Mesenchymal stem cell (in vitro differentiated cells and primary cell): ENCODE measurements at regions not wholly inside any gene's neighbourhood (a gene's known extent, or its start where the extent isn't known, plus 50 kb on each side); places are given as distances from the start of the nearest gene placed in this dataset.

Source experiments
- DNase-seq: peaks from one replicate; pipeline ENCODE4 v3.0.0-alpha.2; 2013
- H2AFZ ChIP-seq: one replicate; pipeline ENCODE4 v1.6.1; 2013; ENCODE audit warnings: low read depth, mild to moderate bottlenecking, control low read depth, inconsistent platforms, low read length, moderate library complexity
- H2AK5ac ChIP-seq: 2 replicates; pipeline ENCODE4 v1.6.1; 2013; ENCODE audit warnings: low read length, moderate library complexity, mild to moderate bottlenecking, inconsistent platforms; ENCODE audit not compliant: severe bottlenecking
- H2BK120ac ChIP-seq: one replicate; pipeline ENCODE4 v1.6.1; 2013; ENCODE audit warnings: low read depth, mild to moderate bottlenecking, inconsistent platforms, low read length, moderate library complexity
- H2BK12ac ChIP-seq, 2 experiments: one replicate each; pipeline ENCODE4 v1.6.1; 2013; ENCODE audit warnings: inconsistent platforms in 2 of 2, low read length in 2 of 2, mild to moderate bottlenecking in 2 of 2, moderate library complexity in 2 of 2, control low read depth in 1 of 2
- H2BK15ac ChIP-seq: one replicate; pipeline ENCODE4 v1.6.1; 2013; ENCODE audit warnings: mild to moderate bottlenecking, low read depth, inconsistent platforms; ENCODE audit not compliant: poor library complexity, severe bottlenecking
- H2BK5ac ChIP-seq: 2 replicates; pipeline ENCODE4 v1.6.1; 2013; ENCODE audit warnings: low read depth, mild to moderate bottlenecking, low read length, control low read depth, inconsistent platforms; ENCODE audit not compliant: poor library complexity, severe bottlenecking
- H3K14ac ChIP-seq, 2 experiments: one replicate each; pipeline ENCODE4 v1.6.1; 2013; ENCODE audit warnings: inconsistent platforms in 2 of 2, low read length in 2 of 2, control low read depth in 1 of 2, mild to moderate bottlenecking in 1 of 2, moderate library complexity in 1 of 2
- H3K18ac ChIP-seq, 2 experiments: one replicate each; pipeline ENCODE4 v1.6.1; 2013; ENCODE audit warnings: inconsistent platforms in 2 of 2, low read length in 2 of 2, control low read depth in 1 of 2, low read depth in 1 of 2, mild to moderate bottlenecking in 1 of 2
- H3K23ac ChIP-seq, 2 experiments: one replicate each; pipeline ENCODE4 v1.6.1; 2013; ENCODE audit warnings: inconsistent platforms in 2 of 2, low read length in 2 of 2, mild to moderate bottlenecking in 2 of 2, moderate library complexity in 2 of 2, control low read depth in 1 of 2
- H3K27ac ChIP-seq: 2 replicates; pipeline ENCODE4 v1.5.1; 2013; ENCODE audit warnings: mild to moderate bottlenecking, moderate library complexity, low read length, control low read depth, inconsistent platforms; ENCODE audit not compliant: poor library complexity, severe bottlenecking
- H3K27me3 ChIP-seq, 2 experiments: 2 replicates each; pipeline versions ENCODE4 v1.6.1 to v1.7.0; 2013; ENCODE audit warnings: low read length in 2 of 2, mild to moderate bottlenecking in 2 of 2, moderate library complexity in 2 of 2, control low read depth in 1 of 2, inconsistent platforms in 1 of 2; ENCODE audit not compliant: control insufficient read depth in 1 of 2, insufficient read depth in 1 of 2
- H3K36me3 ChIP-seq, 2 experiments: 2 replicates each; pipeline versions ENCODE4 v1.6.1 to v1.7.0; 2013; ENCODE audit warnings: low read length in 2 of 2, control low read depth in 1 of 2, inconsistent platforms in 1 of 2, low read depth in 1 of 2, mild to moderate bottlenecking in 1 of 2; ENCODE audit not compliant: insufficient read depth in 2 of 2, control insufficient read depth in 1 of 2
- H3K4ac ChIP-seq, 2 experiments: one replicate each; pipeline ENCODE4 v1.6.1; 2013; ENCODE audit warnings: inconsistent platforms in 2 of 2, low read length in 2 of 2, mild to moderate bottlenecking in 2 of 2, moderate library complexity in 2 of 2, control low read depth in 1 of 2, low read depth in 1 of 2
- H3K4me1 ChIP-seq: 2 replicates; pipeline ENCODE4 v1.6.1; 2013; ENCODE audit warnings: low read depth, low read length, control low read depth; ENCODE audit not compliant: control insufficient read depth, insufficient read depth
- H3K4me2 ChIP-seq: 2 replicates; pipeline ENCODE4 v1.6.1; 2013; ENCODE audit warnings: low read length, mild to moderate bottlenecking, inconsistent platforms; ENCODE audit not compliant: poor library complexity, severe bottlenecking
- H3K4me3 ChIP-seq, 2 experiments: 2 replicates each; pipeline versions ENCODE4 v1.5.1 to v1.7.0; 2013; ENCODE audit warnings: low read length in 2 of 2, mild to moderate bottlenecking in 2 of 2, control low read depth in 1 of 2, low read depth in 1 of 2; ENCODE audit not compliant: insufficient read depth in 1 of 2
- H3K79me1 ChIP-seq: replicated peaks from 2 replicates; pipeline ENCODE4 v1.6.1; 2013; ENCODE audit warnings: mild to moderate bottlenecking, control low read depth, low read length, inconsistent platforms; ENCODE audit not compliant: poor library complexity, severe bottlenecking
- H3K9ac ChIP-seq: 2 replicates; pipeline ENCODE4 v1.7.0; 2013; ENCODE audit warnings: mild to moderate bottlenecking, low read length, moderate library complexity
- H3K9me3 ChIP-seq: 2 replicates; pipeline ENCODE4 v1.7.0; 2013; ENCODE audit warnings: mild to moderate bottlenecking, low read length; ENCODE audit not compliant: control insufficient read depth
- H4K8ac ChIP-seq: one replicate; pipeline ENCODE4 v1.6.1; 2013; ENCODE audit warnings: inconsistent platforms, mild to moderate bottlenecking, low read length, moderate library complexity
- H4K91ac ChIP-seq: one replicate; pipeline ENCODE4 v1.6.1; 2013; ENCODE audit warnings: mild to moderate bottlenecking, low read length, inconsistent platforms
- WGBS: methylation state at CpG from one replicate; pipeline ENCODE4 v1.1.7; 2013; ENCODE audit warnings: mixed read lengths; 5-methylcytosine and 5-hydroxymethylcytosine counted together

DNA sequence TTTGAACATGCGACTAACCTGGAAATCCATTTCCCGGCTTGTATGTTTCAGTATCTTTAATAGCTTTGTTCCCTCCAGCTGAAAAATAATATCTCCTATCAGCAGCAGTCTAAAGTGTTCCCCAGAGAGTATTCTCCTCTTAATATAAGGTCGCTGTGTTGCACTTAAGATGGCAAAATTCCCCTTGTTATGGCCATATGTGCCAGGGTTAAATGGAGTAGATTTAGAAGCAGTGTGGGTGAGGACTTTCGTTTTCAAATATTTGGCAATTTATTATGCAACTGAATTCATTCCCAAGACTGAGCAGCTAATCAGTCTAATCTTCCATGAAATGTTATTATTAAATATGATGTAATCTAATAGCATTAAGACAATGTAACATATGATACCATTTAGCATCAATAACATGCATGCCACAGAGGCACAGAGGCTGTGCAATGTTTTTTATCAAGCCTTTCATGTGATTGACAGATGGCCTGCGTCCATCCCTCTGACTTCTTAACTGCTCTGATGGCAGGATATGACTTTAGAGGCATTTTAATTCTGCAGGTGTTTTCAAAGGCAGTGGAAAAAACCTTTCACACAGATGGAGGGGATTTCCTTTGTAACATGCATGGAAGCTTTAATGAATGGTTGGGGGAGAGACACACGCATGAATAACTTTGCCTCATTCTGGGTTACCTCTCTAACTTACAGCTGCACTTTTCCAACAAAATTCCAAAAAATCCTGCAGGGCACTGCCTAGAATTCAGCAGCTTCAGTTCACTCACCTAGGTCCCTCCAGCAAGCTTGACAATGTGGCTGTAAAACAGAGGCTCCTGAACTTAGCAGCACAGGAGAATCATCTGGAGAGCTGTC, 55.1 kb upstream of the ZPBP start:
- H3K9me3 ChIP-seq: no peaks in the 10 kb centered on the region
- no peaks in the 10 kb centered on the region for H3K79me1 ChIP-seq
- H2BK120ac ChIP-seq: no peak overlapping the region
- peaks cover 0 to 22% of the 10 kb centered on the region in 2 experiments for H3K27me3 ChIP-seq
- no peak overlapping the region for H4K91ac ChIP-seq
- WGBS: 80% methylated on average over 5 of the region's 6 CpGs
- H3K4me3 ChIP-seq: peak overlapping the region in 1 of 2 experiments; percentile 69
- no peak overlapping the region for H3K18ac ChIP-seq
- no peak overlapping the region for H2AFZ ChIP-seq
- H3K36me3 ChIP-seq: no peaks in the 10 kb centered on the region
- no peak overlapping the region for H2BK12ac ChIP-seq
- no peak overlapping the region for H2AK5ac ChIP-seq
- no peaks in the 10 kb centered on the region for H3K4me1 ChIP-seq
- no peak for DNase-seq
- H3K23ac ChIP-seq: no peak overlapping the region
- no peak overlapping the region for H3K9ac ChIP-seq
- no peak overlapping the region for H3K4ac ChIP-seq
- H3K4me2 ChIP-seq: no peak overlapping the region
- no peak overlapping the region for H2BK5ac ChIP-seq
- H3K27ac ChIP-seq: no peak overlapping the region
- H4K8ac ChIP-seq: no peak overlapping the region
- H2BK15ac ChIP-seq: no peak overlapping the region
- no peak overlapping the region for H3K14ac ChIP-seq

- Histone ChIP-seq H3K4ac (no peak overlapping the region), H3K18ac (no peak overlapping the region), H4K8ac (no peak overlapping the region), H2BK120ac (no peak overlapping the region), H2AFZ (no peak overlapping the region), H2BK5ac (no peak overlapping the region), H3K23ac (no peak overlapping the region), H3K27ac (no peak overlapping the region), H3K9me3 (no peaks in the 10 kb centered on the region), H2BK12ac (no peak overlapping the region), H3K4me2 (no peak overlapping the region), H3K4me3 (no peak overlapping the region), H4K91ac (no peak overlapping the region), H3K79me1 (no peaks in the 10 kb centered on the region), H3K4me1 (no peaks in the 10 kb centered on the region), H2BK15ac (no peak overlapping the region), H3K9ac (no peak overlapping the region), H3K14ac (no peak overlapping the region), H3K36me3 (no peaks in the 10 kb centered on the region), H3K27me3 (peaks cover 0 to 22% of the 10 kb centered on the region in 2 experiments), H2AK5ac (no peak overlapping the region)
- 62% methylated on average over 3 of the region's 3 CpGs for WGBS
- DNase-seq: no peak
Observed at GRCh38 chr7:50146692-50147091, 53.6 kb upstream of the ZPBP start.

DNA sequence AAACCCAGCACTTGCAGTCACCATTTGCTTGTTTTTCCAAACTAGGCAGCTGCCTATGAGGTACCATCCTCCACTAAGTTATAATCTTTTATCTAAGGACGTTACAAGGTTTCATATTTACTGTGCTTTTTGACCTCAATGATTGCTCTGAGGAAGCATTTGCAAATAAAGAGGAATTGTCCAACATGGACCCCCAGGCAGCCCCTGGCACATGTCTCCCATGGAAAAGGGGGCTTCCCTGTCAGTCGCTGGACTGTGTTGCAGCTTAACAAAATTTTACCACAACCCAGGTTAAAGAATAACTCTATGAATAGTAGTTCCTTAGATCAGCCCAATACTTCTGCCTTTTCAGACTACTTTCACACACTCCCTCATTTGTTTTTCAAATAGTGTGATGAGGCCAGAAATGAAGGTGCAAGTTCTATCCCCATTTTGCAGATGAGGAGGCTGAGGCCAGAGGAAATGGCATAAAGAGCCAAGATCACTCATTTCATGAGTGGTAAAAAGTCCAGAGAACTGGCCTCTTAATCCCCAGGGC, 52.8 kb upstream of the ZPBP start:
- DNase-seq: no peak
- WGBS: 44% methylated on average over 2 of the region's 2 CpGs

GRCh38 chr7:50145226-50145625, 52.2 kb upstream of the ZPBP start:
- H4K8ac ChIP-seq: no peak overlapping the region
- no peaks in the 10 kb centered on the region for H3K79me1 ChIP-seq
- H3K14ac ChIP-seq: no peak overlapping the region
- no peak overlapping the region for H3K4me2 ChIP-seq
- H3K27ac ChIP-seq: no peak overlapping the region
- no peaks in the 10 kb centered on the region for H3K36me3 ChIP-seq
- H2BK12ac ChIP-seq: no peak overlapping the region
- peaks cover 0 to 19% of the 10 kb centered on the region in 2 experiments for H3K27me3 ChIP-seq
- no peak overlapping the region for H2AFZ ChIP-seq
- no peaks in the 10 kb centered on the region for H3K4me1 ChIP-seq
- H2BK5ac ChIP-seq: no peak overlapping the region
- no peak overlapping the region for H2AK5ac ChIP-seq
- H3K4me3 ChIP-seq: no peak overlapping the region
- H2BK120ac ChIP-seq: no peak overlapping the region
- H3K4ac ChIP-seq: no peak overlapping the region
- WGBS: 100% methylated on average over 1 of the region's 2 CpGs
- no peak overlapping the region for H4K91ac ChIP-seq
- no peak overlapping the region for H3K9ac ChIP-seq
- DNase-seq: no peak
- no peaks in the 10 kb centered on the region for H3K9me3 ChIP-seq
- no peak overlapping the region for H3K23ac ChIP-seq
- H3K18ac ChIP-seq: no peak overlapping the region
- H2BK15ac ChIP-seq: no peak overlapping the region

More for the DNA sequence above, 52.8 kb upstream of the ZPBP start:
- H2BK15ac ChIP-seq: no peak overlapping the region
- H3K79me1 ChIP-seq: no peaks in the 10 kb centered on the region
- no peak overlapping the region for H3K14ac ChIP-seq
- no peak overlapping the region for H2BK120ac ChIP-seq
- peaks cover 0 to 22% of the 10 kb centered on the region in 2 experiments for H3K27me3 ChIP-seq
- no peak overlapping the region for H3K4ac ChIP-seq
- no peak overlapping the region for H3K23ac ChIP-seq
- no peak overlapping the region for H2BK5ac ChIP-seq
- H2AK5ac ChIP-seq: no peak overlapping the region
- no peak overlapping the region for H3K4me2 ChIP-seq
- no peak overlapping the region for H2BK12ac ChIP-seq
- H3K36me3 ChIP-seq: no peaks in the 10 kb centered on the region
- no peak overlapping the region for H3K4me3 ChIP-seq
- no peak overlapping the region for H3K18ac ChIP-seq
- no peak overlapping the region for H3K9ac ChIP-seq
- H2AFZ ChIP-seq: no peak overlapping the region
- H4K91ac ChIP-seq: no peak overlapping the region
- no peak overlapping the region for H4K8ac ChIP-seq
- H3K9me3 ChIP-seq: no peaks in the 10 kb centered on the region
- no peaks in the 10 kb centered on the region for H3K4me1 ChIP-seq
- no peak overlapping the region for H3K27ac ChIP-seq
